ENCODE measurements at regions not wholly inside any gene's neighbourhood (a gene's known extent, or its start where the extent isn't known, plus 50 kb on each side); places are given as distances from the start of the nearest gene placed in this dataset.
A peak's percentile ranks its signal among the peaks of the same experiment; 100 is the strongest.
"Not testable (repeated sequence)": the region's sequence is repeated elsewhere in the genome, so short reads cannot be mapped to it uniquely, and the experiment has no call there.

DNA sequence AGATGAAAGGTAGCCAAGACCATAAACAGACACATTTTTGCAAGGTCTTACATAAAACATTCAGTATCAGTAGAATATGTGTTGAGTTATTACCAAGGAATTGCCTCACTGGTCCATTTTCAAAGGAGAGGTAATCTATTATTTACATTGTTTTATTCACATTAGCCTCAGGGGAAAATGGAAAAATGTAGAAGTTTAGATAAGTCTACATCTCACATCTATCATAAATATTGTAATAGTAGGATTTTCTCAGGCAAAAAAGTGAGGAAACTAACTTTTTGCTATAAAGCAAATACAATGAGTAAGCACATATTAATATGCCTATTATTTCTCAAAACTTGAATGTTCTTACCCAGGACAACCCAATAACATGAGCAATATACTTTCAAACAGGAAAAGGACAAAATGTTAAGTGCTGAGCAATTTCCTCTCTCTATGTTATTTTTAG, 184.6 kb upstream of the AGTR1 start:
- DNase-seq = no peak

DNA sequence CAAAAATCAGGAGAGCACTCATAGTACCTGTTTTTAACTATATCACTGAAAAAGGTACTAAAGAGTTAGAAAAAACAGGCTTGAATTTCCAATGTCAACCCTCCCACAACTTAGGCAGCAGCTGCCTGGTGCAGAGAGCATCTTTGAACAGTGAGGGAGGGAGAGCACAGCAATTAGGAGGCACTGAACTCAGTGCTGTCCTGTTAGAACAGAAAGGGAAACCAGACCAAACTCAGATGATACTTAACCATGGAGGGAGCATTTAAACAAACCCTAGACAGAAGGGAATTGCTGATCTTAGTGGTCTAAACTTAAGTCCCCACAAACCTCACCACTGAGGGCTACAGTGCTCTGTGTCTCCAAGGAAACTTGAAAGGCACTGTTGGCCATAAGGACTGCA, 179.2 kb upstream of the AGTR1 start:
- no peak for DNase-seq

DNA sequence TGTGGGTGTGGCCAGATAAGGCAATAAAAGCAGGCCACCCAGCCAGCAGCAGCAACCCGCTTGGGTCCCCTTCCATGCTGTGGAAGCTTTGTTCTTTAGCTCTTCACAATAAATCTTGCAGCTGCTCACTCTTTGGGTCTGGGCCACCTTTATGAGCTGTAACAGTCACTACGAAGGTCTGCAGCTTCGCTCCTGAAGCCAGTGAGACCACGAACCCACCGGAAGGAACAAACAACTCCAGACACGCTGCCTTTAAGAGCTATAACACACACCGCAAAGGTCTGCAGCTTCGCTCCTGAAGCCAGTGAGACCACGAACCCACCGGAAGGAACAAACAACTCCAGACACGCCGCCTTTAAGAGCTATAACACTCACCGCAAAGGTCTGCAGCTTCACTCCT, 172.1 kb upstream of the AGTR1 start:
- DNase-seq = not testable (repeated sequence)

DNA sequence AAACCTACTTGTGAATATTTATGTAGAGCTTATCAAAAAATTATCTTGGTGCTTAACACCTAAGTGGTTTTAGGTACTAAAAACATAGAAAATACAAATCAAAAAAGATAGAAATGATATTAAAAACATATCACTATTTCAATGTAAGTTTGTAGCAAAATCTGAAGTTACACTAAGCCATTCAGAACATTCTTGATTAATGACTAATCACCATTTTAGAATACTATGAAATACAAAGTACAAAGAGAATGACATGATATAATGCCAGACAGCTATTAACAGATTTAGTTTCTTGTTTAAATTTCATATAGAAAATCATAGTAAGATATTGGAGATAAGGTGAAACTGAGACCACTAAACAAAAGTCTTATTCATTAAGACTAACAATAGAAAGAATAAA, 169.7 kb upstream of the AGTR1 start:
- no peak for DNase-seq

DNA sequence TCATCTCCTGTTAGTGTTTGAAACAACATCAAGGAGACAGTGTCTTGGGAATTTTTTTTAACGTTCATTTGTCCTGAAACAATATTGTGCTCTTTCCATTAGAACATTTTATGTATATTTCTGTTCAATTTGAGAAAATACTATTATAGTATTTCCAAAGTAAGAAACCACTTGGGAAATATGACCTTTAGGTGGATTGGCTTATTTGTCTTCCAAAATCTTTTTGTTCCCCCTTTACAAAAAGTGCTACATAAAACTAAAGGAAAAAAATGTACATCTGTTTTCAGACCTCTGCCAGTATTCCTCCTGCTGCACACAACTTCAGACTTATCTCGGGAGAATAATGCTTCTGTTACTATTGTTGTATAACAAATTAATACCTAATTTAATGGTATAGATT, 165.9 kb upstream of the AGTR1 start:
- DNase-seq = no peak

DNA sequence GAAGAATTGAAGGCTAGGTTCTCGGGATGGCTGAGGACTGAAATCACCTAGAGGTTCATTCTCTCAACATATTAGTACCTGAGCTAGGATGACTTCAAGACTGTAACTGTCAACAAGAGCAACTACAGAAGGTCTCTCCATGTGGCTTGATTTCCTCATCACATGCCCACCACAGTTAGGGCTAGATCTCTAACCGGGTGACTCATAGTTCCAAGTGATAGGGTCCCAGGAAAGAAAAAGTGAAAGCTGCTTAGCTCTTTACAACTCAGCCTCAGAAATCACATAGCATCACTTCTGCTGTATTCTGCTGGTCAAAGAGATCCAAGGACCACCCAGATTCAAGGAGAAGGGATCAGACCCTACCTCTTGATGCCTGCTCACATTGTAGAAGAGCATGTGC, 165.4 kb upstream of the AGTR1 start:
- DNase-seq = no peak

DNA sequence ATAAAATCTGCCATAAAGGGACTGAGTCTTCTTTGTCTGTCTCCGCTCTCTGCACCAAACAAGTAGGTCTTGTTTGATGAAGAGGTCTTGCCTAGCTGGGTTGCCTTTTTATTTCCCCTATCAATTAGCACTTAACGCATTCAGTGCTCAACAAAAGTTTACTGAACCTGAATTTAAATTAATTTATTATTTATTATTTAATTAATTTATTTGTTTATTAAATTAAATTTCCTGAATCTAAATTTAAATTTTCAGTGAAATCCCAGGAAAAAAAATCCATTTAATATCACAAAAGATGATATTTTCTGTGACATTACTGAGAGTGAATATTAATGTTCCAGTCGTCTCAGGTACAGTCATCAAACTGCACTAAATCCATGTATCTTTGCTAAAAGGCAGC, 164.9 kb upstream of the AGTR1 start:
- no peak for DNase-seq

DNA sequence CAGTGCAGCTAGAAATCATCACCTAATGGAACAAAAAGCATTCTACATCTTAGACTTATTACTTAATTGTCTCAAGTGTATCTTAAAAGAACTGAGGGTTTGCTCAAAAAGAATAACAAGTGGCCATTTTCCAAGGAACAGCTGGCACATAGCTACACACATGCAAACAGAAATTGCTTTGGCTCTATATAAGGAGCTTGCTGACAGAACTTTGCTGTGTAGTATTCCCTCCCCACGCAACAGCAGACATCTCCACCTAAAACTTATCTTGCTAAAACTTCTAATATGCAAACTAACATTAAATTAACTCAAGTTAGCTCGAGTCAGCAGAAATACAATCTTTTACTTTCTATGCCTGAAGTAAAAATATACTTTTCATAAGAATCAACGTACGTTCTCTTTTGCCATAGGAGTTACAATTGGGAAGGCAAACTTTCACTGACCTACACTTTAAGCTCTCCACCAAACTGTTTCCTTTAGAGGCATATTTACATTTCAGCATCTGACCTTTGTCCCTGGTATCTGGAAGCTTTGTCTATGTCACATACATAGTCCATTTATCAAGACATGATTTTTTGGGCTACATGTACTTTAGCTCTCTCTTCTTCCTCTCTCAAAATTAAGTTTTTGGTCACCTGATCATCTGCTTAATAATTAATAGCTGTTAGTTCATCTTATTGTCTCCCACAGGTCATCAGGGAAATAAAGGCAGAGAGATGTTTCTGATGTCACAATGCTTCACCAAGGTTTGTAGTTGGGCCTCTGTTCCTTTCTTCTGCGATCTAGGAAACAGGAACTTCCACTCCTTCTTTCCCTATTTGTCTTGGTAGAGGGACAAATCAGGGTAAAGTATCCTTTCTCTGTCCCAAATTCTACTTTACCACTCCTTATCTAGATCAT, 163.4 kb upstream of the AGTR1 start:
- DNase-seq = no peak

DNA sequence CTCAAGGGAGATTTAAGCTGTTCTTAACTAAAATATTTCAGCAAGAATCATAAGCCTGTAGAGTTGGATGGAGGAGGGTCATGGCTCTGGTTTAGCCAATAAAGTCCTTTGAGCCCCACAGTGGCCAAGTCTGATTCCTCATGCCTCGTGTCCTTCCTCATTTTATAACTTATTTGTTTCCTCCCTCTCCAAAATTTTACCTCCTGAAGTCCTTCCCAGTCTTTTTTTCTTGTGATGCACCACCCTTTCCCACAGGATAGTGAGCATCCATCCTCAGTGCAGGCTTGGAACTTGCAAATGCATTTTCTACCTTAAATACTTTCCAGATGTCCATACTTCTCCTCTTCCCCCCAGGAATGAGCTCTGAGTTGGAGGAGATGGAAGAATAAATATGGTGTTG, 162.7 kb upstream of the AGTR1 start:
- DNase-seq = peak; percentile 13

DNA sequence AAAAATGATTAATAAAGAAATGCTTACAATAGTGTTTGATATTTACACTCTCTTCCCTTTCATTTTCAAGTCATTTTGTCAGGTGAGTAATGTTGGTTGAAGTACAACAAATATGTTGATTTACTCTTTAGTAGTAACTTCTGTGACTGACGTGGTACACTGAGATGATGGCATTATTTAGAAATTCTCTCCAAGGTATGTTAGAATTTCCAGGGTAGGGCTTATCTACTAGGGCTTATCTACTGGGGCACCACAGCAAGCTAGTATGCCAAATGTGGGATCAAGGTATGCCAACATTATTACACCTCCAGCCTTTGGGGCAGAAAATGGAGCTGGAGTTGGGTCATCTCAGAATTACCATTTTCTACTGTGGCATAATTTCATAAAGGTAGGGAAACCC, 157.4 kb upstream of the AGTR1 start:
- DNase-seq = no peak

DNA sequence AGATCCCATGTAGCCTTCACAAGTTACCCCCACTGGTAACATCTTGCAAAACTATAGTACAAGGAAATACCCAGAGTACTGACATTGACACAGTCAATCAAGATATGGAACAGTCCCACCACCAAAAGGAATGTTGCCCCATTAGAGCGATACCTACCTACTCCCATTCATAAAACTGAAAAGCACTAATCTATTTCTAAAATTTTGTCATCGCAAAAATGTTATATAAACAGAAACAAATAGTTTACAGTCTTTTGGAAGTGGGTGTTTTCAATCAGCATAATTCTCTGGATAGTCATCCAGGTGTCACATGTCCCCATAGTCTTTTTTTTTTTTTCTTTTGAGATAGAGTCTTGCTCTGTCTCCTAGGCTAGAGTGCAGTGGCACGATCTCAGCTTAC, 156.9 kb upstream of the AGTR1 start:
- no peak for DNase-seq

DNA sequence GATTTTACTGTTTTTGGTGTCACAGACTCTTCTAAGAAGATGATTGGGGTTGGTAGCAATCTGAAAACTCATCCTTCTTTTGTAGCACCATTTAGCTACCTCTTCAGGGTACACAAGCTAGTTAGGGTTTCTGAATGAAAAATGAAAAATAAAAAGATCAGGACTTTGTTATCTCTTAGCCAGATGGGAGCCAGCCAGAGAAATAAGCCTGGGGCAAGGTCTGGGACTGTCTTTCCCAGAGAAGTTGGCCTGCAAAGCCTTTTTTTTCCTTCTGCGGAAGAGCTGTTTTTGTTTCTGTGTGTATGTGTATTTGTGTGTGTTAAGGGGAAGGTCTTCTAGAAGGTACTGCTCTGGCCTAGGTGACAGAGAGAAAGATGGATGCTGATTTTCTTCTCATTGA, 150.7 kb upstream of the AGTR1 start:
- DNase-seq = no peak

DNA sequence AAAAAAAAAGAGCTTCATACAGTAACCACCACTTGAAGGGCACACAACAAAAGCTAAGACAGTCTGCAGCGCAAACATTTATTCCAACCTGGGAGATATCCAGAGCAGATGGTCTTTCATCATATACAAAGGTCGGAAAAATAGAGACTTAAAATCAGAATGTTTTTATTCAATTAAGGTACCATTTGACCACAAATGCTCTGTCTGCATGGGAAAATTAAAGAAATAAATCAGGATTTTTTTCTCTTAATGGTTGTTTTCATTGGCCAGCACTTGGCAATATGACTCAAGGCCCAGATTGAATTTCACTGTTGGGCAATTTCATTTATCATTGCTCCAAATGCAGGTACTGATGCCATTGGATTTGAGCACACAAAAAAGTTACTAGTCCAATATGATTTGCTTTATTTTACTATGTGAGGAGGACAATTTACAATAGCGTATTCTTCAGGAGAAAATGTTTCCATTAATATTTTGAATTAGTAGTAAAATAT, 145.9 kb upstream of the AGTR1 start:
- no peak for DNase-seq

DNA sequence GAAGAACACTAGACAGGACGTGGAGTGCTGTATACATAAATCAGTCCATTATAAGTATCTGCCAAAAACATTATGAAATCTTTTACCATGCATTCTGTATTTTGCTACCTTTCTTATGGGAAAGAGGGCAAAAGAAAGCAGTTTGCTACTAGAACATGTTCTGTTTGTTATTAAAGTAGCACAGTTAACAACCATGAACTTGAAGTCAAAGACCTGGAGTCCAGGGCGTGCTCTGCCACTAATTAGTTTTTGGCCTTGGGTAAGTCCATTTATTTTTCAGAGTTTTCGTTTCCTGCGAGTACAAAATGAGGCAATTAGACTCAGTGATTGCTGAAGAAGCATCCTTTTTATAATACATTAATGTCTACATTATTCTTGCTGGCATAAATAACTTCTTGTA, 143.3 kb upstream of the AGTR1 start:
- DNase-seq = peak; percentile 8

DNA sequence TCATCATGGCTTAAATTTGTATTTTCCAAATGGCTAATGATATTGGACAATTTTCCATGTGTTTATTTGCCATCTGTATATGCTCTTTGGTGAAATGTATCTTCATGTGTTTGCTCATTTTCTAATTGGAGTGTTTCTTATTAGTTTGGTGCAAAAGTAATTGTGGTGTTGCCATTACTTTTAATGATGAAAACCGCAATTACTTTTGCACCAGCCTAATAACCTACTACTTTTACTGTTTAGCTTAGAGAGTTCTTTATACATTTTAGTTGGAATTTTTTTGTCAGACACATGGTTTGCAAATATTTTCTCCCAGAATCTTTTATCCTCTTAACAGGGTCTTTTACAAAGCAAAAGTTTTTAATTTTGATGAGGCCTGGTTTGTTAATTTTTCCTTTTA, 141.0 kb upstream of the AGTR1 start:
- no peak for DNase-seq

DNA sequence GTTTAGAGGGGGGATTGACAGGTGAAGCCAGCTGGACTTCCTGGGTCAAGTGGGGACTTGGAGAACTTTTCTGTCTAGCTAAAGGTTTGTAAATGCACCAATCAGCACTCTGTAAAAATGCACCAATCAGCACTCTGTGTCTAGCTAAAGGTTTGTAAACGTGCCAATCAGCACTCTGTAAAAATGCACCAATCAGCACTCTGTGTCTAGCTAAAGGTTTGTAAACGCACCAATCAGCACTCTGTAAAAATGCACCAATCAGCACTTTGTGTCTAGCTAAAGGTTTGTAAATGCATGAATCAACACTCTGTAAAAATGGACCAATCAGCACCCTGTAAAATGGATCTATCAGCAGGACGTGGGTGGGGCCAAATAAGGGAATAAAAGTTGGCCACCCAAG, 120.1 kb upstream of the AGTR1 start:
- not testable (repeated sequence) for DNase-seq

DNA sequence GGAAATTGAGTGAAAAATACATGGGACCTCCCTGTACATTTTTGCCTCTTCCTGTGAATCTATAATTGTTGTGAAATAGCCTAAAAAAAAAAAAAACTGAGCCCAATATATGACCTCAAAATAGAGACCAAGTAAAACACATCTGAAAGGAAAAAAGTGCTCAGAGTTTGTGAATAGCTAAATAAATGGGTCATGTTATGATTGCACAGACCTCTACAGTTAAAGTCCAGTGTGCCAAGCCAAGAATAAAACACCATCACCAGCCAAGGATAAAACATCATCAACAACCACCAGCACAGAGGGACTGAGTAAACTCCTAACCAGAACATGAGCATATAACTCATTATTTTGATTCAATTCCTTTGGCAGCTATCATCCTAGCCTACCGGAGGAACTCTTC, 115.6 kb upstream of the AGTR1 start:
- DNase-seq = no peak

DNA sequence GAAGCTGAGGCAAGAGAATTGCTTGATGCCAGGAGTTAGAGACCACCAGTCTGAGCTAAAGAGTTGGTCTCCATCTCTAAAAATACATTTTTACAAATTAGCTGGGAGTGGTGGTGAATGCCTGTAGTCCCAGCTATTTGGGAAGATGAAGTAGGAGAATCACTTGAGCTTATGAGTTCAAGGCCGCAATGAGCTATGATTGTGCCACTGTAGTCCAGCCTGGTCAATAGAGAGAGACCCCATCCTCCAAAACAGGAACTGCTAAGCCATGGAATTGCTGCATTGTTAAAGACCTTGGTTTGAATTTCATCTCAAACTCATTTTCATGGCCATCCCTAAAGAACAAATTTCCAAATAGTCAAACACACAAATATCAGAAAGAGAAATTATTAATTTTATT, 113.9 kb upstream of the AGTR1 start:
- DNase-seq = no peak

DNA sequence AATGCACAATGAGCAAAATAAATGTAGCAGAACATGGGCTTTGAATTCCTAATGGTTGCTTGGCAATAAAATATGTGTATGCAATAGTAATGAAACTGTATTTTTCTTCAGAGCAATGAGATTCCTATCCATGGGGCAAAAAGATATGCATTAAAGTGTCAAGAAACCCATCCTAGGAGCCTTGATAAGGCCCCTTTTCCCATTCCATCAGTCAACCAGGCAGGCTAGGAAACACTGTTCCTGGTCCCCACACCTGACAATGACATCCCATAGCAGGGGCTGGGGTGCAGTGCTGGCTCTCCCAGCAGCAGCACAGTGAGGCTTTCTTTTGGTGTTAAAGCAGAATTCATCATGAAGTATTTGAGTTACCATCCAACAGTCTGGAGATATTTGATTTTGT, 113.3 kb upstream of the AGTR1 start:
- no peak for DNase-seq

DNA sequence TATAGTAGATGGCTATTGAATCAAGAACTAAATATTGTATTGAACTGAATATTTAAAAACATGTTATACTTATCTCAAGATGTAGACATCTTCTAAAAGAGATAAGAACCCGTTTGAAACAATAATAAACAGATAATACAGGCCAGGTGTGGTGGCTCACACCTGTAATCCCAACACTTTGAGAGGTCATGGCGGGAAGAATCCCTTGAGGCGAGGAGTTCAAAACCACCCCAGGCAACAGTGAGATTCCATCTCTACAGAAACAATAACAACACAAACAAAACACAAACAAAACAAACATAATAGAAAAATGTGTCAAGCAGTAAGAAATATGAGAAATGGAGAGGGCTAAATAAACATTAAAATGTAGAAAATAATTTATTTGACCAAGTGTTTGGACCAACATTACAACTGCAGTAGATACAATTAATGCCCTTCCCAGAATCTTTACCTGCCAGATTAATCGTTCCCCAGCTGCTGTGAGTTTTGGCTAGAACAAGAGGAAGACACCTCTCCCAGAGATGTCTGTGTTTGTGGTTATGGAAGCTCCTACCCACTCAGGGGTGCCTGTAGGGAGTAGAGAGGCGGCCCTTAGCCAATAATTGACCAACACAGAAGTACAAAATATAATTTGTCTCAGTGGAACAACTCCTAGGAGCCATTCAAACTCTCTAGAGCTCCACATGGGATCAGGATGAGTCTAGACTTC, 111.9 kb upstream of the AGTR1 start:
- no peak for DNase-seq

DNA sequence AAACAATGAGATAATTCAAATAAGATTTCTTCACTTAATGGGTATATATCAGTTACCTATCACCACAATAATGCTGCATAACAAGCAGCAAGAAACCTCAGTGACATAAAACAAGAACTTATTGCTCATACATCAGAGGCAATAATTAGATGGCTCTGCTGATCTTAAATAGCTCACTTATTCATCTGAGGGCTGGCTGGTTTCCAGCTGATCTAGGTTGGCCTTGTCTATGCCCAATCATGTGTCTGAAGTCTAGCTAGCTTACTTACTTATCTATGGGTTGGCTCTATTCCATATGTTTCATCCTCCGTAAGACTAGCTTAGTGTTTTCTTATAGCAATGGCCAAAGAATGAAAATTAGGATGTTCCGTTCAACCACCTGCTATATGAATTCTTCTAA, 109.4 kb upstream of the AGTR1 start:
- DNase-seq = no peak

DNA sequence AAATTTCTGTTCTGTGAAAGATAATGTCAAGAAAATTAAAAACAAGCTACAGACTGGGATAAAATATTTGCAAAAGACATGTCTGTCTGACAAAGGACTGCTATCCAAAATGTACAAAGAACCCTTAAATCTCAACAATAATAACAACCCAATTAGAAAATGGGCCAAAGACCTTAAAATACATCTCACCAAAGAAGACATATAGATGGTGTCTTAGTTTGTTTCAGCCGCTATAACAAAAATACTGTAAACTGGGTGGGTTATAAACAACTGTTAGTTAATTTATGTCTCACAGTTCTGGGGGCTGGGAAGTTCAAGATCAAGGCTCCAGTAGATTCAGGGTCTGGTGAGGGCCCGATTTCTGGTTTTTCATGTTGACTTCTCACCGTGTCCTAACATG, 106.2 kb upstream of the AGTR1 start:
- DNase-seq = no peak

DNA sequence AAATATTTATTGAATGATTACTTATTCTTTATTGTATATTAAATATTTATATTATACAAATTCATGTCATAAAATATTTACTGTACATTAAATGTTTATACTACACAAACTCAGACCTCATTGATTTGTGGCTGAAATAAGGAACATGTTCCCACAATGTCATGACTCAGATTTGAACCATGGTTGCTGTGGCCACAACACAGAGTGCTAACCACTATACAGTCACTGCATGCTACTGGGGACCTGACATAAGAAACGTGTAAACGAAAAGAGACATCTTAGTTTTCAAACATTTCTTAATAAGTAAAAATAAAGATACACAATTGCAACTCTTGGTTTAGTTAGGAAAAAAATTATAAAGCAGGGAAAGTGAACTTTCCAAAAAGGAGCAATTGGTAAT, 99.1 kb upstream of the AGTR1 start:
- DNase-seq = no peak

DNA sequence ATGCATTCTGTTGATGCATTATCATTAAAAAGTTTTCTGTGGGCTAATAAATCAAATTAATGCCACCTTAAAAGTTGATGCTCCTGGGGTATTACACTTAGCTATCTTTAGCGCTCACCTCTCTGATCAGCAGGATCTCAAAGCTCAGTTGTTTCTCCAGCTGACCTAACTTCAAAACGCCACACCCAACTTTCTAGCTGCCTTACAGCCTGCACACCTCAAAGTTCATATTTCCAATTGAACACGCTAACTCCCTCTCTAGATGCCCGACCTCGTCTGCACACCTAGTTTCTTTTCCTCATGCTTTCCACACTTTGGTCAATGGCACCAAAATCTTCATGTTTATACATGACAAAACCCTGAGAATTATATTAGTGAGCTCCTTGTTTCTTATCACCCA, 98.2 kb upstream of the AGTR1 start:
- no peak for DNase-seq

All from tongue (tissue), 1 donor.